CD4-positive, alpha-beta T cell treated with Interleukin-21 for 1 hour (primary cell): ENCODE measurements at regions not wholly inside any gene's neighbourhood (a gene's known extent, or its start where the extent isn't known, plus 50 kb on each side); places are given as distances from the start of the nearest gene placed in this dataset.

Experiments
- DNase-seq: peaks from one replicate; pipeline ENCODE4 v3.0.0-alpha.2; 2020

GRCh38 chr10:10796061-10796773 lies 221.5 kb upstream of the CELF2 start:
- no peak for DNase-seq

GRCh38 chr10:10796774-10797415 lies 220.8 kb upstream of the CELF2 start:
- no peak for DNase-seq

GRCh38 chr10:10797513-10797912 lies 220.2 kb upstream of the CELF2 start:
- DNase-seq, result no peak

GRCh38 chr10:10798102-10798863 lies 219.4 kb upstream of the CELF2 start:
- DNase-seq, result no peak

- no peak for DNase-seq
Measured at GRCh38 chr10:10798864-10799192, 218.8 kb upstream of the CELF2 start.

GRCh38 chr10:10800961-10801360 lies 216.7 kb upstream of the CELF2 start:
- no peak for DNase-seq

- no peak for DNase-seq
Measured at GRCh38 chr10:10803278-10803677, 214.4 kb upstream of the CELF2 start.

- no peak for DNase-seq
Measured at GRCh38 chr10:10804061-10804460, 213.6 kb upstream of the CELF2 start.

- DNase-seq, result no peak
Measured at GRCh38 chr10:10804998-10805740, 212.5 kb upstream of the CELF2 start.

GRCh38 chr10:10807106-10807505 lies 210.6 kb upstream of the CELF2 start:
- no peak for DNase-seq

GRCh38 chr10:10811562-10811961 lies 206.1 kb upstream of the CELF2 start:
- DNase-seq, result no peak

GRCh38 chr10:10813656-10814055 lies 204.0 kb upstream of the CELF2 start:
- no peak for DNase-seq

GRCh38 chr10:10814069-10814468 lies 203.6 kb upstream of the CELF2 start:
- DNase-seq, result no peak

GRCh38 chr10:10816447-10816846 lies 201.2 kb upstream of the CELF2 start:
- no peak for DNase-seq

GRCh38 chr10:10817609-10818008 lies 200.1 kb upstream of the CELF2 start:
- no peak for DNase-seq

GRCh38 chr10:10818082-10818481 lies 199.6 kb upstream of the CELF2 start:
- DNase-seq, result no peak

GRCh38 chr10:10819206-10819856 lies 198.3 kb upstream of the CELF2 start:
- DNase-seq, result no peak

GRCh38 chr10:10821926-10822325 lies 195.7 kb upstream of the CELF2 start:
- DNase-seq, result no peak

GRCh38 chr10:10824591-10825148 lies 193.0 kb upstream of the CELF2 start:
- no peak for DNase-seq

GRCh38 chr10:10826125-10826524 lies 191.5 kb upstream of the CELF2 start:
- DNase-seq, result no peak

GRCh38 chr10:10828623-10829022 lies 189.0 kb upstream of the CELF2 start:
- DNase-seq, result no peak

- no peak for DNase-seq
Measured at GRCh38 chr10:10829576-10829975, 188.1 kb upstream of the CELF2 start.
